T-cell (primary cell): ENCODE measurements at regions not wholly inside any gene's neighbourhood (a gene's known extent, or its start where the extent isn't known, plus 50 kb on each side); places are given as distances from the start of the nearest gene placed in this dataset.

Experiments
- ATAC-seq, 4 experiments: fragments of 200-7000 bp in 3 of 4; fragments of 150-1000 bp in 1 of 4; cut with Tn5 transposase; replicated peaks in 1 of 4; 1 replicate in 3 of 4; 2 replicates in 1 of 4; pipeline ENCODE4 v1.10.0; 2021; ENCODE audit warnings: moderate library complexity in 3 of 4, mild to moderate bottlenecking in 2 of 4, moderate number of reproducible peaks in 1 of 4
- CTCF ChIA-PET, 2 donors: fragments of 300-600 bp; sonication (Branson Sonifier 250); formaldehyde crosslinking; loops; one replicate each; lab custom pipeline; 2022; ENCODE audit warnings: antibody characterized with exemption in 2 of 2; lab: Charles Lee
- POLR2A ChIA-PET, 2 donors: fragments of 300-600 bp; sonication (Branson Sonifier 250); formaldehyde crosslinking; loops; one replicate each; lab custom pipeline; 2022; ENCODE audit warnings: antibody characterized with exemption in 2 of 2; lab: Charles Lee
- DNase-seq, 35 experiments: peaks; one replicate each; pipeline versions ENCODE4 v3.0.0 to v3.0.0-alpha.2; 2013 to 2023
- H3K27ac ChIP-seq: one replicate; pipeline ENCODE4 v1.5.1; 2013; ENCODE audit warnings: low read length
- H3K27me3 ChIP-seq, 2 experiments: replicated peaks in 1 of 2; 1 replicate in 1 of 2; 2 replicates in 1 of 2; pipeline versions ENCODE4 v1.6.1 to v1.7.0; 2013; ENCODE audit warnings: low read length in 1 of 2, mixed read lengths in 1 of 2; ENCODE audit not compliant: control insufficient read depth in 2 of 2, insufficient read depth in 2 of 2; ENCODE audit errors: extremely low read depth in 1 of 2
- H3K36me3 ChIP-seq, 2 donors: 1 replicate in 1 of 2; 2 replicates in 1 of 2; pipeline versions ENCODE4 v1.6.1 to v1.7.0; 2013; ENCODE audit warnings: low read length in 1 of 2; ENCODE audit not compliant: control insufficient read depth in 2 of 2, insufficient read depth in 1 of 2; ENCODE audit errors: extremely low read depth in 1 of 2
- H3K4me1 ChIP-seq, 2 experiments: 1 replicate in 1 of 2; 2 replicates in 1 of 2; pipeline versions ENCODE4 v1.6.1 to v1.7.0; 2013; ENCODE audit warnings: low read length in 2 of 2, mixed read lengths in 1 of 2; ENCODE audit not compliant: insufficient read depth in 2 of 2, control insufficient read depth in 1 of 2; ENCODE audit errors: extremely low read depth in 1 of 2
- H3K4me3 ChIP-seq, 2 donors: 1 replicate in 1 of 2; 2 replicates in 1 of 2; pipeline versions ENCODE4 v1.5.1 to v1.7.0; 2013; ENCODE audit warnings: mild to moderate bottlenecking in 2 of 2, low read length in 1 of 2, moderate library complexity in 1 of 2; ENCODE audit not compliant: control insufficient read depth in 1 of 2; ENCODE audit errors: extremely low read depth in 1 of 2
- H3K9me3 ChIP-seq: 2 replicates; pipeline ENCODE4 v1.7.0; 2013
- H3K27ac Mint-ChIP-seq, 2 donors: one replicate each; pipeline ENCODE4 v1.8.0; 2020 to 2021; ENCODE audit warnings: mild to moderate bottlenecking in 2 of 2, mixed read lengths in 2 of 2
- H3K27me3 Mint-ChIP-seq, 2 donors: one replicate each; pipeline ENCODE4 v1.8.0; 2021 to 2022; ENCODE audit warnings: mixed read lengths in 2 of 2
- H3K36me3 Mint-ChIP-seq: one replicate; pipeline ENCODE4 v1.8.0; 2021; ENCODE audit warnings: mixed read lengths
- H3K4me1 Mint-ChIP-seq, 3 donors: one replicate each; pipeline ENCODE4 v1.8.0; 2020 to 2022; ENCODE audit warnings: mixed read lengths in 3 of 3, mild to moderate bottlenecking in 1 of 3
- H3K4me3 Mint-ChIP-seq, 3 donors: one replicate each; pipeline ENCODE4 v1.8.0; 2020 to 2022; ENCODE audit warnings: mild to moderate bottlenecking in 3 of 3, mixed read lengths in 3 of 3, moderate library complexity in 3 of 3
- H3K9me3 Mint-ChIP-seq, 3 donors: one replicate each; pipeline ENCODE4 v1.8.0; 2020 to 2022; ENCODE audit warnings: mixed read lengths in 3 of 3
- WGBS: methylation state at CpG from one replicate; pipeline ENCODE4 v1.1.5; 2013; ENCODE audit warnings: missing lambda C conversion rate; ENCODE audit not compliant: insufficient coverage; 5-methylcytosine and 5-hydroxymethylcytosine counted together

GRCh38 chr7:114158275-114158674 lies 239.5 kb upstream of the PPP1R3A start:
- no peaks in the 10 kb centered on the region for H3K9me3 Mint-ChIP-seq
- Histone ChIP-seq H3K9me3 (no peaks in the 10 kb centered on the region), H3K4me3 (no peak overlapping the region), H3K27me3 (no peaks in the 10 kb centered on the region), H3K27ac (no peak overlapping the region), H3K4me1 (no peaks in the 10 kb centered on the region), H3K36me3 (no peaks in the 10 kb centered on the region)
- ATAC-seq (no peak), DNase-seq (no peak)
- no CpG with 5 or more reads among the region's 3 CpGs for WGBS
- H3K36me3 Mint-ChIP-seq: no peaks in the 10 kb centered on the region
- no peak overlapping the region for H3K4me3 Mint-ChIP-seq
- CTCF ChIA-PET: no interaction called here
- no peak overlapping the region for H3K27ac Mint-ChIP-seq
- POLR2A ChIA-PET: no interaction called here
- H3K4me1 Mint-ChIP-seq: no peaks in the 10 kb centered on the region
- no peaks in the 10 kb centered on the region for H3K27me3 Mint-ChIP-seq

GRCh38 chr7:114156178-114156577 lies 237.4 kb upstream of the PPP1R3A start:
- Histone ChIP-seq H3K4me3 (no peak overlapping the region), H3K27me3 (no peaks in the 10 kb centered on the region), H3K4me1 (no peaks in the 10 kb centered on the region), H3K36me3 (no peaks in the 10 kb centered on the region), H3K27ac (no peak overlapping the region), H3K9me3 (no peaks in the 10 kb centered on the region)
- CTCF ChIA-PET: interaction anchor here in 1 of 2 donors (0.7 kb wide), 1 partner anchor 49 kb away, joined by 3 read pairs; no protein-coding TSS in a partner anchor
- POLR2A ChIA-PET: no interaction called here
- Mint-ChIP-seq H3K4me3 (no peak overlapping the region), H3K27ac (no peak overlapping the region), H3K4me1 (no peaks in the 10 kb centered on the region), H3K36me3 (no peaks in the 10 kb centered on the region), H3K27me3 (peaks cover 0 to 4% of the 10 kb centered on the region in 2 donors), H3K9me3 (no peaks in the 10 kb centered on the region)
- no CpG with 5 or more reads among the region's 1 CpG for WGBS
- ATAC-seq: no peak
- DNase-seq: no peak

GRCh38 chr7:114155116-114156110 lies 236.6 kb upstream of the PPP1R3A start:
- Mint-ChIP-seq H3K27ac (no peak overlapping the region), H3K4me1 (no peaks in the 10 kb centered on the region), H3K4me3 (no peak overlapping the region), H3K36me3 (no peaks in the 10 kb centered on the region), H3K27me3 (peaks cover 0 to 4% of the 10 kb centered on the region in 2 donors), H3K9me3 (no peaks in the 10 kb centered on the region)
- Histone ChIP-seq H3K9me3 (no peaks in the 10 kb centered on the region), H3K4me1 (no peaks in the 10 kb centered on the region), H3K4me3 (no peak overlapping the region), H3K27me3 (no peaks in the 10 kb centered on the region), H3K36me3 (no peaks in the 10 kb centered on the region), H3K27ac (no peak overlapping the region)
- ChIA-PET POLR2A (no interaction called here), CTCF (no interaction called here)
- WGBS: 73% methylated on average over 5 of the region's 9 CpGs
- DNase-seq (no peak), ATAC-seq (no peak)

- H3K9me3 Mint-ChIP-seq: no peaks in the 10 kb centered on the region
- POLR2A ChIA-PET: no interaction called here
- H3K27me3 Mint-ChIP-seq: peaks cover 0 to 4% of the 10 kb centered on the region in 2 donors
- H3K4me3 ChIP-seq: no peak overlapping the region
- H3K4me1 ChIP-seq: no peaks in the 10 kb centered on the region
- H3K4me1 Mint-ChIP-seq: no peaks in the 10 kb centered on the region
- CTCF ChIA-PET: no interaction called here
- H3K4me3 Mint-ChIP-seq: no peak overlapping the region
- no peaks in the 10 kb centered on the region for H3K27me3 ChIP-seq
- DNase-seq: no peak
- H3K27ac ChIP-seq: no peak overlapping the region
- H3K36me3 ChIP-seq: no peaks in the 10 kb centered on the region
- H3K36me3 Mint-ChIP-seq: no peaks in the 10 kb centered on the region
- no peak for ATAC-seq
- H3K9me3 ChIP-seq: no peaks in the 10 kb centered on the region
- H3K27ac Mint-ChIP-seq: no peak overlapping the region
Measured at GRCh38 chr7:114153700-114154099, 234.9 kb upstream of the PPP1R3A start.

- DNase-seq: no peak
- 79% methylated on average over 4 of the region's 5 CpGs for WGBS
- no peak overlapping the region for H3K27ac ChIP-seq
- no peaks in the 10 kb centered on the region for H3K27me3 ChIP-seq
- Mint-ChIP-seq H3K36me3 (no peaks in the 10 kb centered on the region), H3K4me3 (no peak overlapping the region), H3K27me3 (peaks cover 0 to 4% of the 10 kb centered on the region in 2 donors), H3K4me1 (no peaks in the 10 kb centered on the region), H3K27ac (no peak overlapping the region), H3K9me3 (no peaks in the 10 kb centered on the region)
- H3K4me1 ChIP-seq: no peaks in the 10 kb centered on the region
- no peak overlapping the region for H3K4me3 ChIP-seq
- ChIA-PET POLR2A (no interaction called here), CTCF (no interaction called here)
- H3K36me3 ChIP-seq: no peaks in the 10 kb centered on the region
- H3K9me3 ChIP-seq: no peaks in the 10 kb centered on the region
- ATAC-seq: no peak
Measured at GRCh38 chr7:114152314-114152938, 233.6 kb upstream of the PPP1R3A start.

- H3K4me3 Mint-ChIP-seq: no peak overlapping the region
Measured at GRCh38 chr7:114151777-114152176, 233.0 kb upstream of the PPP1R3A start.

More at GRCh38 chr7:114151777-114152176, 233.0 kb upstream of the PPP1R3A start:
- H3K27me3 Mint-ChIP-seq: peaks cover 0 to 4% of the 10 kb centered on the region in 2 donors
- DNase-seq (no peak), ATAC-seq (no peak)
- H3K27ac Mint-ChIP-seq: no peak overlapping the region
- no peaks in the 10 kb centered on the region for H3K36me3 Mint-ChIP-seq
- no peaks in the 10 kb centered on the region for H3K9me3 Mint-ChIP-seq
- no CpG with 5 or more reads among the region's 3 CpGs for WGBS
- Histone ChIP-seq H3K4me1 (no peaks in the 10 kb centered on the region), H3K4me3 (no peak overlapping the region), H3K36me3 (no peaks in the 10 kb centered on the region), H3K27ac (no peak overlapping the region), H3K27me3 (no peaks in the 10 kb centered on the region), H3K9me3 (no peaks in the 10 kb centered on the region)
- POLR2A ChIA-PET: no interaction called here
- H3K4me1 Mint-ChIP-seq: no peaks in the 10 kb centered on the region
- CTCF ChIA-PET: no interaction called here
